H1 (cell line): ENCODE measurements at regions not wholly inside any gene's neighbourhood (a gene's known extent, or its start where the extent isn't known, plus 50 kb on each side); places are given as distances from the start of the nearest gene placed in this dataset.

Source experiments
- HDAC2 ChIP-seq, 2 experiments: fragments of 300-600 bp in 1 of 2; sonication (generic) in 1 of 2; IDR thresholded peaks; 2 replicates each; pipeline ENCODE4 v1.6.1; 2011 to 2012; ENCODE audit warnings: low read depth in 2 of 2, low read length in 2 of 2, mild to moderate bottlenecking in 2 of 2, moderate library complexity in 2 of 2, borderline replicate concordance in 1 of 2, inconsistent platforms in 1 of 2
- SP4 ChIP-seq: IDR thresholded peaks from 2 replicates; pipeline ENCODE4 v1.6.1; 2012; ENCODE audit warnings: low read length, inconsistent platforms
- TAF1 ChIP-seq: IDR thresholded peaks from 2 replicates; pipeline ENCODE4 v1.6.1; 2011; ENCODE audit warnings: mild to moderate bottlenecking, low read depth, low read length
- TF ChIP-seq, protein P1 (sequence below), 3 experiments: IDR thresholded peaks; 1 replicate in 2 of 3; 2 replicates in 1 of 3; pipeline versions ENCODE4 v1.5.1 to v1.6.1; 2011; ENCODE audit warnings: low read length in 3 of 3, mild to moderate bottlenecking in 3 of 3, inconsistent platforms in 2 of 3, low read depth in 1 of 3, moderate library complexity in 1 of 3; ENCODE audit not compliant: insufficient read depth in 1 of 3; ENCODE audit errors: control extremely low read depth in 1 of 3

GRCh38 chr9:2406252-2406651 is 215.3 kb upstream of the VLDLR start:
- TF ChIP-seq TAF1: no peak
- TF ChIP-seq, protein P1, sequence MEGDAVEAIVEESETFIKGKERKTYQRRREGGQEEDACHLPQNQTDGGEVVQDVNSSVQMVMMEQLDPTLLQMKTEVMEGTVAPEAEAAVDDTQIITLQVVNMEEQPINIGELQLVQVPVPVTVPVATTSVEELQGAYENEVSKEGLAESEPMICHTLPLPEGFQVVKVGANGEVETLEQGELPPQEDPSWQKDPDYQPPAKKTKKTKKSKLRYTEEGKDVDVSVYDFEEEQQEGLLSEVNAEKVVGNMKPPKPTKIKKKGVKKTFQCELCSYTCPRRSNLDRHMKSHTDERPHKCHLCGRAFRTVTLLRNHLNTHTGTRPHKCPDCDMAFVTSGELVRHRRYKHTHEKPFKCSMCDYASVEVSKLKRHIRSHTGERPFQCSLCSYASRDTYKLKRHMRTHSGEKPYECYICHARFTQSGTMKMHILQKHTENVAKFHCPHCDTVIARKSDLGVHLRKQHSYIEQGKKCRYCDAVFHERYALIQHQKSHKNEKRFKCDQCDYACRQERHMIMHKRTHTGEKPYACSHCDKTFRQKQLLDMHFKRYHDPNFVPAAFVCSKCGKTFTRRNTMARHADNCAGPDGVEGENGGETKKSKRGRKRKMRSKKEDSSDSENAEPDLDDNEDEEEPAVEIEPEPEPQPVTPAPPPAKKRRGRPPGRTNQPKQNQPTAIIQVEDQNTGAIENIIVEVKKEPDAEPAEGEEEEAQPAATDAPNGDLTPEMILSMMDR (IDR thresholded peaks at IDR 0.05; ENCODE audit: control extremely low read depth in 1 of 3, insufficient read depth in 1 of 3, low read depth in 1 of 3, low read length in 3 of 3): no peak
- TF ChIP-seq HDAC2 (IDR thresholded peaks at IDR 0.05; ENCODE audit: borderline replicate concordance in 1 of 2, low read depth in 2 of 2, low read length in 2 of 2): no peak
- TF ChIP-seq SP4: no peak
